Hepatocyte (in vitro differentiated cells): ENCODE measurements at regions not wholly inside any gene's neighbourhood (a gene's known extent, or its start where the extent isn't known, plus 50 kb on each side); places are given as distances from the start of the nearest gene placed in this dataset.

Experiments
- EZH2 ChIP-seq: fragments of 200-600 bp; sonication (generic); IDR thresholded peaks from 2 replicates; pipeline ENCODE4 v1.6.1; 2016; ENCODE audit warnings: antibody characterized with exemption, mild to moderate bottlenecking, borderline replicate concordance
- EZH2phosphoT487 ChIP-seq: fragments of 200-600 bp; sonication (generic); IDR thresholded peaks from one replicate; pipeline ENCODE4 v1.6.1; 2018; ENCODE audit warnings: antibody characterized with exemption, mild to moderate bottlenecking, low read depth, moderate library complexity; ENCODE audit not compliant: unreplicated experiment, severe bottlenecking
- TF ChIP-seq, protein P1 (sequence below): fragments of 200-600 bp; sonication (generic); IDR thresholded peaks from 2 replicates; pipeline ENCODE4 v1.5.1; 2016; ENCODE audit warnings: antibody characterized with exemption, mild to moderate bottlenecking; ENCODE audit not compliant: poor library complexity

GRCh38 chr12:31790759-31791158 lies 61.9 kb upstream of the AMN1 start:
- TF ChIP-seq, protein P1, sequence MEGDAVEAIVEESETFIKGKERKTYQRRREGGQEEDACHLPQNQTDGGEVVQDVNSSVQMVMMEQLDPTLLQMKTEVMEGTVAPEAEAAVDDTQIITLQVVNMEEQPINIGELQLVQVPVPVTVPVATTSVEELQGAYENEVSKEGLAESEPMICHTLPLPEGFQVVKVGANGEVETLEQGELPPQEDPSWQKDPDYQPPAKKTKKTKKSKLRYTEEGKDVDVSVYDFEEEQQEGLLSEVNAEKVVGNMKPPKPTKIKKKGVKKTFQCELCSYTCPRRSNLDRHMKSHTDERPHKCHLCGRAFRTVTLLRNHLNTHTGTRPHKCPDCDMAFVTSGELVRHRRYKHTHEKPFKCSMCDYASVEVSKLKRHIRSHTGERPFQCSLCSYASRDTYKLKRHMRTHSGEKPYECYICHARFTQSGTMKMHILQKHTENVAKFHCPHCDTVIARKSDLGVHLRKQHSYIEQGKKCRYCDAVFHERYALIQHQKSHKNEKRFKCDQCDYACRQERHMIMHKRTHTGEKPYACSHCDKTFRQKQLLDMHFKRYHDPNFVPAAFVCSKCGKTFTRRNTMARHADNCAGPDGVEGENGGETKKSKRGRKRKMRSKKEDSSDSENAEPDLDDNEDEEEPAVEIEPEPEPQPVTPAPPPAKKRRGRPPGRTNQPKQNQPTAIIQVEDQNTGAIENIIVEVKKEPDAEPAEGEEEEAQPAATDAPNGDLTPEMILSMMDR, result no peak
- no peak for TF ChIP-seq EZH2phosphoT487
- TF ChIP-seq EZH2, result no peak
